AG04449 (cell line): ENCODE measurements at regions not wholly inside any gene's neighbourhood (a gene's known extent, or its start where the extent isn't known, plus 50 kb on each side); places are given as distances from the start of the nearest gene placed in this dataset.
"Not testable (repeated sequence)": the region's sequence is repeated elsewhere in the genome, so short reads cannot be mapped to it uniquely, and the experiment has no call there.

Experiments used
- CTCF ChIA-PET: fragments of 350-600 bp; formaldehyde crosslinking; extraction: SDS; loops from one replicate; lab custom pipeline; 2021; ENCODE audit warnings: antibody characterized with exemption; lab: Yijun Ruan, JAX
- POLR2A ChIA-PET: fragments of 400-600, 350-600 bp; formaldehyde crosslinking; extraction: SDS; loops from one replicate; lab custom pipeline; 2020; ENCODE audit warnings: antibody characterized with exemption, inconsistent platforms; lab: Yijun Ruan, JAX
- DNase-seq: peaks from one replicate; pipeline ENCODE4 v3.0.0-alpha.2; 2010; ENCODE audit warnings: low read depth, low spot score
- H3K4me3 ChIP-seq: 2 replicates; pipeline ENCODE4 v1.5.1; 2011; ENCODE audit warnings: low read depth, mild to moderate bottlenecking, control low read depth, low read length
- CTCF ChIP-seq: IDR thresholded peaks from one replicate; pipeline ENCODE4 v1.5.1; 2011; ENCODE audit warnings: mild to moderate bottlenecking, moderate library complexity, low read length, control low read depth, inconsistent platforms; ENCODE audit not compliant: insufficient read depth; ENCODE audit errors: missing control alignments

- CTCF ChIA-PET, result interaction anchor here (1.4 to 7.1 kb wide), 3 partner anchors 17 to 406 kb away, joined by 3 to 288 read pairs (median 37); no protein-coding TSS in a partner anchor
- H3K4me3 ChIP-seq, result no peak overlapping the region
- POLR2A ChIA-PET, result no interaction called here
- no peak for TF ChIP-seq CTCF
- no peak for DNase-seq
Observed at GRCh38 chr11:56845121-56845732, 96.7 kb upstream of the OR9G4 start.

GRCh38 chr11:56843816-56844215 is 95.3 kb upstream of the OR9G4 start:
- CTCF ChIA-PET, result interaction anchor here (0.7 to 7.1 kb wide), 5 partner anchors 18 to 407 kb away, joined by 3 to 288 read pairs (median 3); no protein-coding TSS in a partner anchor
- H3K4me3 ChIP-seq, result no peak overlapping the region
- TF ChIP-seq CTCF, result no peak
- POLR2A ChIA-PET, result no interaction called here
- DNase-seq, result no peak

- H3K4me3 ChIP-seq, result no peak overlapping the region
- no peak for TF ChIP-seq CTCF
- POLR2A ChIA-PET, result no interaction called here
- CTCF ChIA-PET, result interaction anchor here (0.7 to 7.1 kb wide), 4 partner anchors 24 to 408 kb away, joined by 3 to 288 read pairs (median 4); no protein-coding TSS in a partner anchor
- DNase-seq, result no peak
Observed at GRCh38 chr11:56842814-56843794, 94.6 kb upstream of the OR9G4 start.

GRCh38 chr11:56841210-56841810 is 92.8 kb upstream of the OR9G4 start:
- CTCF ChIA-PET, result interaction anchor here (0.6 to 7.1 kb wide), 37 partner anchors 8 to 1004 kb away, joined by 3 to 288 read pairs (median 4); no protein-coding TSS in a partner anchor
- TF ChIP-seq CTCF, result peak; percentile 65
- H3K4me3 ChIP-seq, result no peak overlapping the region
- POLR2A ChIA-PET, result no interaction called here
- DNase-seq, result peak; percentile 10

GRCh38 chr11:56827357-56827756 is 78.9 kb upstream of the OR9G4 start:
- DNase-seq, POLR2A ChIA-PET: not testable (repeated sequence)

GRCh38 chr11:56819916-56820315 is 71.4 kb upstream of the OR9G4 start:
- ChIA-PET POLR2A (no interaction called here), CTCF (interaction anchor here (0.9 kb wide), 1 partner anchor 429 kb away, joined by 3 read pairs; no protein-coding TSS in a partner anchor)
- no peak overlapping the region for H3K4me3 ChIP-seq
- DNase-seq, result no peak
- TF ChIP-seq CTCF, result no peak

More at GRCh38 chr11:56827357-56827756, 78.9 kb upstream of the OR9G4 start:
- CTCF ChIA-PET, H3K4me3 ChIP-seq: not testable (repeated sequence)
